IMR-90 (cell line): ENCODE measurements at regions not wholly inside any gene's neighbourhood (a gene's known extent, or its start where the extent isn't known, plus 50 kb on each side); places are given as distances from the start of the nearest gene placed in this dataset.

Experiments used
- ATAC-seq: fragments of 200-7000 bp; cut with Tn5 transposase; 2 replicates; pipeline ENCODE4 v1.9.1; 2020; ENCODE audit warnings: low read depth, mild to moderate bottlenecking, moderate library complexity
- BruUV-seq: library from RNA; stranded (reverse); fragments of 400-500 nt; replicated peaks from 2 replicates; lab custom pipeline; 2021; lab: Mats Ljungman, UMichigan
- CTCF ChIA-PET: fragments of 300-600 bp; formaldehyde crosslinking; extraction: SDS; loops from one replicate; lab custom pipeline; 2021; ENCODE audit warnings: antibody characterized with exemption; lab: Yijun Ruan, JAX
- POLR2A ChIA-PET: fragments of 300-600 bp; sonication (Branson Sonifier 250); formaldehyde crosslinking; loops from one replicate; lab custom pipeline; 2022; ENCODE audit warnings: antibody characterized with exemption; ENCODE audit not compliant: unreplicated experiment; lab: Charles Lee
- DNase-seq: peaks from one replicate; pipeline ENCODE4 v3.0.0; 2013
- H2AFZ ChIP-seq: replicated peaks from 2 replicates; pipeline ENCODE3; 2013; ENCODE audit warnings: low read length, mild to moderate bottlenecking; ENCODE audit not compliant: poor library complexity
- H2AK5ac ChIP-seq: 2 replicates; pipeline ENCODE4 v1.6.1; 2013; ENCODE audit warnings: low read depth, low read length, inconsistent platforms
- H2AK9ac ChIP-seq: replicated peaks from 2 replicates; pipeline ENCODE3; 2013; ENCODE audit warnings: mild to moderate bottlenecking, low read depth, low read length, moderate library complexity; ENCODE audit not compliant: poor library complexity
- H2BK120ac ChIP-seq: 2 replicates; pipeline ENCODE4 v1.6.1; 2013; ENCODE audit warnings: low read depth, low read length, inconsistent platforms
- H2BK15ac ChIP-seq: 3 replicates; pipeline ENCODE4 v1.6.1; 2013; ENCODE audit warnings: low read depth, low read length, inconsistent platforms
- H2BK20ac ChIP-seq: 2 replicates; pipeline ENCODE4 v1.6.1; 2013; ENCODE audit warnings: low read depth, mild to moderate bottlenecking, inconsistent platforms, low read length, moderate library complexity
- H2BK5ac ChIP-seq: 2 replicates; pipeline ENCODE4 v1.6.1; 2013; ENCODE audit warnings: mild to moderate bottlenecking, low read depth, low read length, inconsistent platforms; ENCODE audit not compliant: poor library complexity, severe bottlenecking
- H3K14ac ChIP-seq: replicated peaks from 2 replicates; pipeline ENCODE4 v1.6.1; 2013; ENCODE audit warnings: low read depth, low read length, inconsistent platforms
- H3K18ac ChIP-seq: 2 replicates; pipeline ENCODE4 v1.6.1; 2013; ENCODE audit warnings: low read depth, low read length, control low read depth
- H3K23ac ChIP-seq: 2 replicates; pipeline ENCODE4 v1.6.1; 2013; ENCODE audit warnings: low read depth, low read length, inconsistent platforms
- H3K27ac ChIP-seq: 2 replicates; pipeline ENCODE4 v1.5.1; 2013; ENCODE audit warnings: mild to moderate bottlenecking, control low read depth, low read length; ENCODE audit not compliant: insufficient read depth
- H3K27me3 ChIP-seq: 2 replicates; pipeline ENCODE4 v1.6.1; 2013; ENCODE audit warnings: low read length; ENCODE audit not compliant: control insufficient read depth, insufficient read depth
- H3K36me3 ChIP-seq: 2 replicates; pipeline ENCODE4 v1.6.1; 2013; ENCODE audit warnings: low read length, mixed read lengths; ENCODE audit not compliant: control insufficient read depth, insufficient read depth
- H3K4ac ChIP-seq: 2 replicates; pipeline ENCODE4 v1.6.1; 2013; ENCODE audit warnings: low read depth, low read length, inconsistent platforms
- H3K4me1 ChIP-seq: 2 replicates; pipeline ENCODE4 v1.6.1; 2013; ENCODE audit warnings: low read length, mixed read lengths; ENCODE audit not compliant: control insufficient read depth, insufficient read depth
- H3K4me2 ChIP-seq: 2 replicates; pipeline ENCODE4 v1.6.1; 2013; ENCODE audit warnings: low read depth, mild to moderate bottlenecking, control low read depth, low read length, moderate library complexity
- H3K4me3 ChIP-seq: 2 replicates; pipeline ENCODE4 v1.5.1; 2013; ENCODE audit warnings: low read depth, mild to moderate bottlenecking, control low read depth, low read length, moderate library complexity; ENCODE audit not compliant: insufficient read depth
- H3K56ac ChIP-seq: 2 replicates; pipeline ENCODE4 v1.6.1; 2013; ENCODE audit warnings: low read length, inconsistent platforms; ENCODE audit not compliant: insufficient read depth; ENCODE audit errors: extremely low read depth
- H3K79me1 ChIP-seq, 2 experiments: 2 replicates each; pipeline ENCODE4 v1.6.1; 2013; ENCODE audit warnings: low read length in 2 of 2, inconsistent platforms in 1 of 2, low read depth in 1 of 2
- H3K9ac ChIP-seq: 2 replicates; pipeline ENCODE4 v1.6.1; 2013; ENCODE audit warnings: low read depth, low read length, control low read depth
- H3K9me1 ChIP-seq: 2 replicates; pipeline ENCODE4 v1.6.1; 2013; ENCODE audit warnings: low read length, inconsistent platforms; ENCODE audit not compliant: insufficient read depth
- H3K9me3 ChIP-seq: 2 replicates; pipeline ENCODE4 v1.6.1; 2013; ENCODE audit warnings: low read length; ENCODE audit not compliant: control insufficient read depth, insufficient read depth
- H4K20me1 ChIP-seq: 2 replicates; pipeline ENCODE4 v1.6.1; 2013; ENCODE audit warnings: low read length, inconsistent platforms; ENCODE audit not compliant: insufficient read depth
- H4K5ac ChIP-seq: 2 replicates; pipeline ENCODE4 v1.6.1; 2013; ENCODE audit warnings: mild to moderate bottlenecking, low read depth, low read length, control low read depth
- H4K8ac ChIP-seq, 2 experiments: 2 replicates each; pipeline ENCODE4 v1.6.1; 2013; ENCODE audit warnings: low read depth in 2 of 2, low read length in 2 of 2, control low read depth in 1 of 2, inconsistent platforms in 1 of 2
- H4K91ac ChIP-seq: 2 replicates; pipeline ENCODE4 v1.6.1; 2013; ENCODE audit warnings: low read depth, low read length, inconsistent platforms; ENCODE audit not compliant: insufficient read depth
- CEBPB ChIP-seq: IDR thresholded peaks from 2 replicates; pipeline ENCODE4 v1.6.1; 2012; ENCODE audit warnings: low read depth, low read length, improper control_type of control experiment
- FOS ChIP-seq: fragments of 150-350 bp; IDR thresholded peaks from 2 replicates; pipeline ENCODE4 v1.6.1; 2016; ENCODE audit warnings: low read depth, low read length
- MAZ ChIP-seq: IDR thresholded peaks from 2 replicates; pipeline ENCODE4 v1.6.1; 2012; ENCODE audit warnings: low read depth, mild to moderate bottlenecking, low read length, improper control_type of control experiment, moderate library complexity, borderline replicate concordance
- POLR2A ChIP-seq: IDR thresholded peaks from 2 replicates; pipeline ENCODE4 v1.6.1; 2012; ENCODE audit warnings: mild to moderate bottlenecking, low read depth, low read length
- RAD21 ChIP-seq: IDR thresholded peaks from 2 replicates; pipeline ENCODE4 v1.6.1; 2012; ENCODE audit warnings: low read length, improper control_type of control experiment
- WGBS, 2 experiments: methylation state at CpG; one replicate each; pipeline versions ENCODE4 v1.1.5 to v1.1.7; 2013; ENCODE audit warnings: missing lambda C conversion rate in 2 of 2; ENCODE audit not compliant: insufficient read length in 1 of 2; ENCODE audit errors: extremely low coverage in 2 of 2; 5-methylcytosine and 5-hydroxymethylcytosine counted together
- dilution Hi-C: fragments of 300-500 bp; cut with HindIII; formaldehyde crosslinking; loops from one replicate; pipeline ENCODE4 v1.14.3; 2018; ENCODE audit warnings: low sequenced_read_pairs; ENCODE audit not compliant: unreplicated experiment
- in situ Hi-C: fragments of 300-500 bp; cut with MboI; formaldehyde crosslinking; loops from 3 replicates; pipeline ENCODE4 v1.14.3; 2019; ENCODE audit warnings: low sequenced_read_pairs, inconsistent platforms, mixed read lengths
- intact Hi-C: fragments of 100-400 bp; cut with micrococcal nuclease; formaldehyde crosslinking; loops from 2 replicates; pipeline ENCODE4 v1.10.0; 2022
- TF ChIP-seq, protein P1 (sequence below): fragments of 150-350 bp; IDR thresholded peaks from 2 replicates; pipeline ENCODE4 v1.6.1; 2017; ENCODE audit warnings: mild to moderate bottlenecking, antibody characterized with exemption, low read length, low read depth

GRCh38 chr21:22630953-22631465 lies 1632.8 kb downstream of the NCAM2 start:
- intact Hi-C loops (no loop called here), in situ Hi-C loops (no loop called here), dilution Hi-C loops (no loop called here)
- Histone ChIP-seq H2AK9ac (no peak overlapping the region), H3K4me3 (no peak overlapping the region), H3K79me1 (no peaks in the 10 kb centered on the region), H3K9me1 (no peaks in the 10 kb centered on the region), H2BK20ac (no peak overlapping the region), H3K4me2 (no peak overlapping the region), H2BK5ac (no peak overlapping the region), H2BK120ac (no peak overlapping the region), H3K23ac (no peak overlapping the region), H3K9ac (no peak overlapping the region), H4K5ac (no peak overlapping the region), H3K27ac (no peak overlapping the region), H3K27me3 (no peaks in the 10 kb centered on the region), H4K8ac (no peak overlapping the region), H3K4me1 (no peaks in the 10 kb centered on the region), H3K56ac (no peak overlapping the region), H3K18ac (no peak overlapping the region), H3K4ac (no peak overlapping the region), H2AFZ (no peak overlapping the region), H3K9me3 (peaks cover 3% of the 10 kb centered on the region; the same call in 1 of the 2 replicates), H2BK15ac (no peak overlapping the region), H4K20me1 (no peaks in the 10 kb centered on the region), H3K36me3 (no peaks in the 10 kb centered on the region), H4K91ac (no peak overlapping the region), H3K14ac (no peak overlapping the region), H2AK5ac (no peak overlapping the region)
- WGBS, 2 experiments: no CpG with 5 or more reads among the region's 3 CpGs
- ChIA-PET POLR2A (no interaction called here), CTCF (no interaction called here)
- no peak for ATAC-seq
- no peak for DNase-seq
- BruUV-seq: no TSS peak
- no peak for TF ChIP-seq CEBPB
- TF ChIP-seq, protein P1, sequence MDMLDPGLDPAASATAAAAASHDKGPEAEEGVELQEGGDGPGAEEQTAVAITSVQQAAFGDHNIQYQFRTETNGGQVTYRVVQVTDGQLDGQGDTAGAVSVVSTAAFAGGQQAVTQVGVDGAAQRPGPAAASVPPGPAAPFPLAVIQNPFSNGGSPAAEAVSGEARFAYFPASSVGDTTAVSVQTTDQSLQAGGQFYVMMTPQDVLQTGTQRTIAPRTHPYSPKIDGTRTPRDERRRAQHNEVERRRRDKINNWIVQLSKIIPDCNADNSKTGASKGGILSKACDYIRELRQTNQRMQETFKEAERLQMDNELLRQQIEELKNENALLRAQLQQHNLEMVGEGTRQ: no peak
- no peak for TF ChIP-seq FOS
- TF ChIP-seq RAD21: no peak
- TF ChIP-seq POLR2A: no peak
- TF ChIP-seq MAZ: no peak
